Ectodermal cell (in vitro differentiated cells): ENCODE measurements at regions not wholly inside any gene's neighbourhood (a gene's known extent, or its start where the extent isn't known, plus 50 kb on each side); places are given as distances from the start of the nearest gene placed in this dataset.
A peak's percentile ranks its signal among the peaks of the same experiment; 100 is the strongest.

ENCODE experiments used
- H3K27ac ChIP-seq: 2 replicates; pipeline ENCODE4 v1.7.0; 2013; ENCODE audit warnings: mild to moderate bottlenecking, low read depth, low read length; ENCODE audit not compliant: insufficient read depth, poor library complexity, severe bottlenecking
- H3K27me3 ChIP-seq: 2 replicates; pipeline ENCODE4 v1.7.0; 2013; ENCODE audit warnings: mild to moderate bottlenecking, low read length; ENCODE audit not compliant: insufficient read depth, control insufficient read depth, poor library complexity, severe bottlenecking
- H3K36me3 ChIP-seq: one replicate; pipeline ENCODE4 v1.7.0; 2013; ENCODE audit warnings: low read length; ENCODE audit not compliant: control insufficient read depth, insufficient read depth
- H3K4me1 ChIP-seq: one replicate; pipeline ENCODE4 v1.7.0; 2013; ENCODE audit warnings: low read length; ENCODE audit not compliant: control insufficient read depth, insufficient read depth
- H3K4me3 ChIP-seq: 2 replicates; pipeline ENCODE4 v1.7.0; 2013; ENCODE audit warnings: low read depth, low read length, control low read depth; ENCODE audit not compliant: insufficient read depth
- H3K9me3 ChIP-seq: 2 replicates; pipeline ENCODE4 v1.7.0; 2013; ENCODE audit warnings: mild to moderate bottlenecking, low read length, moderate library complexity; ENCODE audit not compliant: control insufficient read depth
- WGBS, 2 experiments: methylation state at CpG; one replicate each; pipeline ENCODE4 v1.1.7; 2013; ENCODE audit warnings: missing lambda C conversion rate in 2 of 2; 5-methylcytosine and 5-hydroxymethylcytosine counted together

DNA sequence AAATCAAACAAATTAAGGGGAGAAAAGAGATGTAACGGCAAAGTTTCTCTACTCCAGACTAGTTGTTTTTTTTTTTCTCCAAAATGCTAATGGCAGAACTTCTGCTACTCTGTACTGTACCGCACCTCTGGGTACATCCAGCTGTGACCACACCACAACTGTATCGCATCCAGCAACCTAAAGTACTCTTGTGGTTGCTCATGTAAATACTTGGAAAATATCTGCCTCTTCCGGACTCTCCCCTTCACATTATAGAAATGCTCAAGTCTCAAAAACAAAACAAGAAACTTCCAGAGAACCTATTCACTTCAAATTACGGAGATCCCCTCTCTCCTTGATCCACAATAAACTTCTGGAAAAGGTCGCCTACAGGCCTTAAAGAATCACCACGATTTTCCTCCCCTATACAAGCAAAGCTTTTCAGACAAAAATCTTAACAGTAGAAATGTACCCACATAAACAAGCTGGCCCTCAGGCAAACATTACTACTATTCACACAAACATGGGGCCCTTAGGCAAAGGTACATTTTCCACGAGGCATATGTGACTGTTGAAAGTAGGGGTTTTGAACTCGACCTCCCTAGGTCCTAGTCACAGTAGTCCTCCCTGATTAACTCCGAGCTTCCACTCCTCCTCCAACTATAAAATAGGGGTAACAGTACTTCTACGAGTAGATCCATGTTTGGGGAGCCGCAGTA lies 222.9 kb upstream of the MKLN1 start:
- Histone ChIP-seq H3K27me3 (peaks cover 46% of the 10 kb centered on the region), H3K27ac (no peak overlapping the region), H3K36me3 (no peaks in the 10 kb centered on the region), H3K4me3 (peak overlapping the region; percentile 64), H3K9me3 (no peaks in the 10 kb centered on the region), H3K4me1 (peaks cover 11% of the 10 kb centered on the region)
- 85 to 87% methylated on average over 12 of the region's 12 CpGs for WGBS, 2 experiments

GRCh38 chr7:131105294-131105798 lies 222.3 kb upstream of the MKLN1 start:
- peak overlapping the region; percentile 64 for H3K4me3 ChIP-seq
- WGBS, 2 experiments, result 6 to 7% methylated on average over 23 to 24 of the region's 24 CpGs
- no peak overlapping the region for H3K27ac ChIP-seq
- H3K4me1 ChIP-seq, result peaks cover 13% of the 10 kb centered on the region
- no peaks in the 10 kb centered on the region for H3K9me3 ChIP-seq
- peaks cover 48% of the 10 kb centered on the region for H3K27me3 ChIP-seq
- no peaks in the 10 kb centered on the region for H3K36me3 ChIP-seq

GRCh38 chr7:131105799-131106680 lies 221.6 kb upstream of the MKLN1 start:
- 0% methylated on average over 110 of the region's 110 CpGs for WGBS, 2 experiments
- H3K27me3 ChIP-seq, result peaks cover 55% of the 10 kb centered on the region
- H3K36me3 ChIP-seq, result no peaks in the 10 kb centered on the region
- H3K27ac ChIP-seq, result no peak overlapping the region
- H3K4me1 ChIP-seq, result peaks cover 20% of the 10 kb centered on the region
- no peaks in the 10 kb centered on the region for H3K9me3 ChIP-seq
- H3K4me3 ChIP-seq, result peak overlapping the region; percentile 64

GRCh38 chr7:131106681-131107336 lies 220.9 kb upstream of the MKLN1 start:
- Histone ChIP-seq H3K4me3 (peak overlapping the region; percentile 53), H3K27ac (no peak overlapping the region), H3K36me3 (no peaks in the 10 kb centered on the region), H3K4me1 (peaks cover 23% of the 10 kb centered on the region), H3K27me3 (peaks cover 59% of the 10 kb centered on the region), H3K9me3 (no peaks in the 10 kb centered on the region)
- 0% methylated on average over 24 to 26 of the region's 32 CpGs for WGBS, 2 experiments

- Histone ChIP-seq H3K9me3 (no peaks in the 10 kb centered on the region), H3K36me3 (no peaks in the 10 kb centered on the region), H3K27me3 (peaks cover 59% of the 10 kb centered on the region), H3K4me3 (peak overlapping the region; percentile 53), H3K4me1 (peaks cover 23% of the 10 kb centered on the region), H3K27ac (no peak overlapping the region)
- 0% methylated on average over 63 of the region's 63 CpGs for WGBS, 2 experiments
Observed at GRCh38 chr7:131107337-131108211, 220.1 kb upstream of the MKLN1 start.

- Histone ChIP-seq H3K4me1 (peaks cover 23% of the 10 kb centered on the region), H3K36me3 (no peaks in the 10 kb centered on the region), H3K4me3 (peak overlapping the region; percentile 53), H3K27ac (no peak overlapping the region), H3K27me3 (peaks cover 59% of the 10 kb centered on the region), H3K9me3 (no peaks in the 10 kb centered on the region)
- WGBS, 2 experiments, result 15 to 16% methylated on average over 30 of the region's 30 CpGs
Observed at GRCh38 chr7:131108212-131108940, 219.3 kb upstream of the MKLN1 start.

DNA sequence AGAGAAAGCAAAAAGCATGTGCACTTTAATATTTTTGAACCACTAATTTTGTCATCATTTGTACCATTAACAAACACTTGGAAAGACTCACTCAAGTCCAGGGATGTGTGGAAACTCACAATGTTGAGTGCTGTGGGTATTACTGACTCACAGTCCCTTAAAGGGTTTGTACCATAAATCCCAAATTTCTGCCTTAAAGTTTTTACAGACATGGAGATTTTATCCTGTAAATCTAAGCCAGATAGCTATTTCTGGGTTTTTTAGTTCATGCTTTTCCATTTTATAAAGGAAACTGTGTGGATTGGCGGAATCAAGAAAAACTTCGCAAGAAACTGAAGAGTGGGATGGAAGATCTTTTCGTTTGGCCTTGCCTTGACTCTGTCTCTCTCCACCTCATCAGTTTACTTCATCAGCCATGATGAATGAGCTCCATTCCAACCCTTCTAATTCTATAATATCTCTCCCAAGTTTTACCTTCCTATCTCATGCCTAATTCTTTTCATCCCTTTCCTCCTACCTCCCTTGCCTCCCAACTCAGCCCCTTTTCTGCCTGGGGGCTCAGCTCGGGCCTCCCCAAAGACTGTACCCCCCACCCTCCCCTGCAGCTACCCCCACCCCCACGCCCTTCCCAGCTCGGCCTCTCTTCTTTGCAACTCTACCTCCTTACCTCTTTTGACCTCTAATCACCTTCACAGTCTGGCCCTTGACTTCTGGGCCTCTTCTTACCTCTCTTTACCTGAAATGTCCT lies 218.5 kb upstream of the MKLN1 start:
- Histone ChIP-seq H3K4me3 (peak overlapping the region; percentile 40), H3K9me3 (no peaks in the 10 kb centered on the region), H3K27me3 (peaks cover 59% of the 10 kb centered on the region), H3K4me1 (peaks cover 23% of the 10 kb centered on the region), H3K36me3 (no peaks in the 10 kb centered on the region), H3K27ac (no peak overlapping the region)
- 35 to 37% methylated on average over 6 of the region's 6 CpGs for WGBS, 2 experiments

GRCh38 chr7:131109759-131110296 lies 217.8 kb upstream of the MKLN1 start:
- Histone ChIP-seq H3K4me3 (peak overlapping the region; percentile 40), H3K36me3 (no peaks in the 10 kb centered on the region), H3K4me1 (peaks cover 23% of the 10 kb centered on the region), H3K27ac (no peak overlapping the region), H3K27me3 (peaks cover 56% of the 10 kb centered on the region), H3K9me3 (no peaks in the 10 kb centered on the region)
- 0 to 1% methylated on average over 37 of the region's 37 CpGs for WGBS, 2 experiments
